HEK293 (cell line): ENCODE measurements at regions not wholly inside any gene's neighbourhood (a gene's known extent, or its start where the extent isn't known, plus 50 kb on each side); places are given as distances from the start of the nearest gene placed in this dataset.

Source experiments
- ELK4 ChIP-seq: IDR thresholded peaks from 2 replicates; pipeline ENCODE4 v1.6.1; 2011; ENCODE audit warnings: mild to moderate bottlenecking, low read depth, low read length, borderline replicate concordance
- REST ChIP-seq: fragments of 450-650 bp; formaldehyde crosslinking; IDR thresholded peaks from 2 replicates; pipeline ENCODE4 v1.5.1; 2016; ENCODE audit warnings: missing biosample characterization, missing genetic modification characterization
- ZBTB8A ChIP-seq: fragments of 450-650 bp; formaldehyde crosslinking; IDR thresholded peaks from 2 replicates; pipeline ENCODE4 v1.5.1; 2016; ENCODE audit warnings: missing biosample characterization, missing genetic modification characterization
- ZNF23 ChIP-seq: fragments of 450-650 bp; formaldehyde crosslinking; IDR thresholded peaks from 2 replicates; pipeline ENCODE4 v1.5.1; 2016; ENCODE audit warnings: missing biosample characterization, missing genetic modification characterization, borderline replicate concordance
- ZNF585B ChIP-seq: fragments of 450-650 bp; formaldehyde crosslinking; IDR thresholded peaks from 2 replicates; pipeline ENCODE4 v1.5.1; 2016; ENCODE audit warnings: missing biosample characterization, missing genetic modification characterization
- ZNF785 ChIP-seq: fragments of 450-650 bp; formaldehyde crosslinking; IDR thresholded peaks from 2 replicates; pipeline ENCODE4 v1.5.1; 2016; ENCODE audit warnings: missing biosample characterization, missing genetic modification characterization
- TF ChIP-seq, protein P1 (sequence below): fragments of 450-650 bp; formaldehyde crosslinking; IDR thresholded peaks from 2 replicates; pipeline ENCODE4 v1.5.1; 2016; ENCODE audit warnings: missing biosample characterization, missing genetic modification characterization
- TF ChIP-seq, protein P2 (sequence below): fragments of 450-650 bp; formaldehyde crosslinking; IDR thresholded peaks from 2 replicates; pipeline ENCODE4 v1.5.1; 2017; ENCODE audit warnings: missing biosample characterization, missing genetic modification characterization

GRCh38 chr4:107351196-107351595 is 315.1 kb upstream of the DKK2 start:
- TF ChIP-seq ZNF585B (tag by site-specific recombination) (no peak), ZBTB8A (tag by site-specific recombination) (no peak), ZNF785 (no peak), ELK4 (no peak), ZNF23 (no peak), REST (tag by site-specific recombination) (no peak)
- TF ChIP-seq, protein P1, sequence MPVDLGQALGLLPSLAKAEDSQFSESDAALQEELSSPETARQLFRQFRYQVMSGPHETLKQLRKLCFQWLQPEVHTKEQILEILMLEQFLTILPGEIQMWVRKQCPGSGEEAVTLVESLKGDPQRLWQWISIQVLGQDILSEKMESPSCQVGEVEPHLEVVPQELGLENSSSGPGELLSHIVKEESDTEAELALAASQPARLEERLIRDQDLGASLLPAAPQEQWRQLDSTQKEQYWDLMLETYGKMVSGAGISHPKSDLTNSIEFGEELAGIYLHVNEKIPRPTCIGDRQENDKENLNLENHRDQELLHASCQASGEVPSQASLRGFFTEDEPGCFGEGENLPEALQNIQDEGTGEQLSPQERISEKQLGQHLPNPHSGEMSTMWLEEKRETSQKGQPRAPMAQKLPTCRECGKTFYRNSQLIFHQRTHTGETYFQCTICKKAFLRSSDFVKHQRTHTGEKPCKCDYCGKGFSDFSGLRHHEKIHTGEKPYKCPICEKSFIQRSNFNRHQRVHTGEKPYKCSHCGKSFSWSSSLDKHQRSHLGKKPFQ (tag by site-specific recombination): no peak
- TF ChIP-seq, protein P2, sequence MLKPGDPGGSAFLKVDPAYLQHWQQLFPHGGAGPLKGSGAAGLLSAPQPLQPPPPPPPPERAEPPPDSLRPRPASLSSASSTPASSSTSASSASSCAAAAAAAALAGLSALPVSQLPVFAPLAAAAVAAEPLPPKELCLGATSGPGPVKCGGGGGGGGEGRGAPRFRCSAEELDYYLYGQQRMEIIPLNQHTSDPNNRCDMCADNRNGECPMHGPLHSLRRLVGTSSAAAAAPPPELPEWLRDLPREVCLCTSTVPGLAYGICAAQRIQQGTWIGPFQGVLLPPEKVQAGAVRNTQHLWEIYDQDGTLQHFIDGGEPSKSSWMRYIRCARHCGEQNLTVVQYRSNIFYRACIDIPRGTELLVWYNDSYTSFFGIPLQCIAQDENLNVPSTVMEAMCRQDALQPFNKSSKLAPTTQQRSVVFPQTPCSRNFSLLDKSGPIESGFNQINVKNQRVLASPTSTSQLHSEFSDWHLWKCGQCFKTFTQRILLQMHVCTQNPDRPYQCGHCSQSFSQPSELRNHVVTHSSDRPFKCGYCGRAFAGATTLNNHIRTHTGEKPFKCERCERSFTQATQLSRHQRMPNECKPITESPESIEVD: no peak
